ENCODE measurements at regions not wholly inside any gene's neighbourhood (a gene's known extent, or its start where the extent isn't known, plus 50 kb on each side); places are given as distances from the start of the nearest gene placed in this dataset.

DNA sequence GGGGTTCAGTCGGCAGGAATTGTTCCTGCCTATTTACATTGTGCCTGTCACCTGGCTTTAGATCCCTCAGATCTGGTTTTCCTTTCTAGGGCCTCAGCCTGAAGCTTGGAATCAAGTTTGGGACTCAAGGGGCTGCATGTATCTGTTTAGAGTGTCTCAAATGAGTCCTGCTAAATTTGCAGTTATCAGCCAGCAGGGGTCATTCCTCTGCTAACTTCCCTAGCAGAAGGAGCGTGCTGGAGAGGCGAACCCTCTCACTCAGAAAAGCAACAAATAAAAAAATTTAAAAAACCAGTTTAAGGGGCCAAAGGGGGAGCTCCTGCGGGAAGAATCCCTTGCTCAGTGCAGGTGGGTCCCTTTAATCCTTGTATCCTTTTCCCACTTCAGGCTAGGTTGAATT lies 1220.2 kb downstream of the JRKL start:
- TF ChIP-seq, protein P1, sequence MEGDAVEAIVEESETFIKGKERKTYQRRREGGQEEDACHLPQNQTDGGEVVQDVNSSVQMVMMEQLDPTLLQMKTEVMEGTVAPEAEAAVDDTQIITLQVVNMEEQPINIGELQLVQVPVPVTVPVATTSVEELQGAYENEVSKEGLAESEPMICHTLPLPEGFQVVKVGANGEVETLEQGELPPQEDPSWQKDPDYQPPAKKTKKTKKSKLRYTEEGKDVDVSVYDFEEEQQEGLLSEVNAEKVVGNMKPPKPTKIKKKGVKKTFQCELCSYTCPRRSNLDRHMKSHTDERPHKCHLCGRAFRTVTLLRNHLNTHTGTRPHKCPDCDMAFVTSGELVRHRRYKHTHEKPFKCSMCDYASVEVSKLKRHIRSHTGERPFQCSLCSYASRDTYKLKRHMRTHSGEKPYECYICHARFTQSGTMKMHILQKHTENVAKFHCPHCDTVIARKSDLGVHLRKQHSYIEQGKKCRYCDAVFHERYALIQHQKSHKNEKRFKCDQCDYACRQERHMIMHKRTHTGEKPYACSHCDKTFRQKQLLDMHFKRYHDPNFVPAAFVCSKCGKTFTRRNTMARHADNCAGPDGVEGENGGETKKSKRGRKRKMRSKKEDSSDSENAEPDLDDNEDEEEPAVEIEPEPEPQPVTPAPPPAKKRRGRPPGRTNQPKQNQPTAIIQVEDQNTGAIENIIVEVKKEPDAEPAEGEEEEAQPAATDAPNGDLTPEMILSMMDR (optimal IDR thresholded peaks at IDR 0.05 in 1 of 3, IDR thresholded peaks at IDR 0.05 in 1 of 3, conservative IDR thresholded peaks at IDR 0.05 in 1 of 3; ENCODE audit: extremely low read depth in 1 of 3, insufficient read depth in 2 of 3, low read length in 3 of 3), result peak in 1 of 3 experiments; percentile 5
- no peak for TF ChIP-seq EZH2 (IDR thresholded peaks at IDR 0.05; ENCODE audit: low read length)
